ENCODE measurements at regions not wholly inside any gene's neighbourhood (a gene's known extent, or its start where the extent isn't known, plus 50 kb on each side); places are given as distances from the start of the nearest gene placed in this dataset.

- TF ChIP-seq POLR2A (IDR thresholded peaks at IDR 0.05) (no peak), CTCF (IDR thresholded peaks at IDR 0.05) (no peak)
Observed at GRCh38 chr2:16225545-16225944, 285.2 kb downstream of the MYCN start.
